ENCODE measurements at regions not wholly inside any gene's neighbourhood (a gene's known extent, or its start where the extent isn't known, plus 50 kb on each side); places are given as distances from the start of the nearest gene placed in this dataset.

DNA sequence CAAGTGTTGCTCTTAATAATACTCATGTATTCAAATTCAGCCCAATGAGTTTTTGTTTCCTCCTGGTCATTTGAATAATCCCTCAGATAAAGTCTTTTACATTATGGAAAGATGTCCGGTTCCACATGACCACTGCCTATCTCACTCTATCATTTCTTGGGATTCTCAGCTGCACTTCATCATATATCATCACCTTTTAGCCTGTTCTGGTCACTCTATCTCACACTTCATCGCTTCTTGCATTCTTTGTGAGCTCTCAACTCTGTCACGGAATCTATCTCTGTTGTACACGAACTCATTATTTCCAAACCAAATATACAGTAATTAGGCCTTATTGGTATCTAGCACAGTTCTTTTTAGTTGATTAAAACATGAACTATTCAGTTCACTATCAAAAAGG is 126.9 kb upstream of the HAND2 start:
- H3K4me1 ChIP-seq = peaks cover 0 to 2% of the 10 kb centered on the region in 2 donors
- H3K9me3 ChIP-seq = no peaks in the 10 kb centered on the region
- intact Hi-C loops (cut with DNase I) = no loop called here
- no peak for DNase-seq (ENCODE audit: low spot score in 2 of 2)
- TF ChIP-seq, protein P1, sequence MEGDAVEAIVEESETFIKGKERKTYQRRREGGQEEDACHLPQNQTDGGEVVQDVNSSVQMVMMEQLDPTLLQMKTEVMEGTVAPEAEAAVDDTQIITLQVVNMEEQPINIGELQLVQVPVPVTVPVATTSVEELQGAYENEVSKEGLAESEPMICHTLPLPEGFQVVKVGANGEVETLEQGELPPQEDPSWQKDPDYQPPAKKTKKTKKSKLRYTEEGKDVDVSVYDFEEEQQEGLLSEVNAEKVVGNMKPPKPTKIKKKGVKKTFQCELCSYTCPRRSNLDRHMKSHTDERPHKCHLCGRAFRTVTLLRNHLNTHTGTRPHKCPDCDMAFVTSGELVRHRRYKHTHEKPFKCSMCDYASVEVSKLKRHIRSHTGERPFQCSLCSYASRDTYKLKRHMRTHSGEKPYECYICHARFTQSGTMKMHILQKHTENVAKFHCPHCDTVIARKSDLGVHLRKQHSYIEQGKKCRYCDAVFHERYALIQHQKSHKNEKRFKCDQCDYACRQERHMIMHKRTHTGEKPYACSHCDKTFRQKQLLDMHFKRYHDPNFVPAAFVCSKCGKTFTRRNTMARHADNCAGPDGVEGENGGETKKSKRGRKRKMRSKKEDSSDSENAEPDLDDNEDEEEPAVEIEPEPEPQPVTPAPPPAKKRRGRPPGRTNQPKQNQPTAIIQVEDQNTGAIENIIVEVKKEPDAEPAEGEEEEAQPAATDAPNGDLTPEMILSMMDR (IDR thresholded peaks at IDR 0.05) = no peak
- no peak overlapping the region for H3K4me3 ChIP-seq
- no peaks in the 10 kb centered on the region for H3K27me3 ChIP-seq
- H3K36me3 ChIP-seq = no peaks in the 10 kb centered on the region
- no peak overlapping the region for H3K27ac ChIP-seq

DNA sequence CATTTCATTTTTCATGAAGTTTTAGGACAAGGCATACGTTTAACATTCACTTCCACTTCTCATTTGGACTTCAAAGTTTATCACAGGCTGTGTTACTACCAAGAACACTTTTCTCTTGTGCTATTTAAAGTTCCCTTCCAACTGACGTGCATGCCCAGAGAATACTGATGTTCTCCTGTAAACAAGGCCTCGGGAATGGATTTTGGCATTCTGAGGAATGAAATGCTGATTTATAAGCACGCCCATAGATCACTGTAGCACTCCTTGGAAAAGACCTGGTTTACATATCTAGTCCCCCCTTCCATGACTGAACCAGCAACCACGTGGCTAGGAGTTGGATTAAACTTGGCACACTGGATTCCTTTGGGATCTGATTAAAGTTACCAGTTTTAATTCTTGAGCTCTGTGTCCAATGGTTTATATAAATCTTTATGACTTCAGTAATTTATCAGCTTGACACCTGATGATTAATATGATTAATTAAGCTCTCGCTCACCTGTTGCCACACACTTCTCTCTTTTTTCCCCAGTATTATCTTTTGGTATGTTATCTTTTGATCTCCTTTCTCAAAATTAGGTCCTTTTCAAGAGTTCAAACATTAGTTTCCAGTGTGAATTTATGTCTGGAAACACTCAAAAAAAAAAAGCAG is 122.4 kb upstream of the HAND2 start:
- peaks cover 0 to 2% of the 10 kb centered on the region in 2 donors for H3K4me1 ChIP-seq
- no peak overlapping the region for H3K4me3 ChIP-seq
- no peaks in the 10 kb centered on the region for H3K27me3 ChIP-seq
- intact Hi-C loops (cut with DNase I) = no loop called here
- TF ChIP-seq, protein P1 (IDR thresholded peaks at IDR 0.05) = no peak
- H3K27ac ChIP-seq = peak overlapping the region in 1 of 2 donors; percentile 24
- no peak for DNase-seq (ENCODE audit: low spot score in 2 of 2)
- no peaks in the 10 kb centered on the region for H3K36me3 ChIP-seq
- H3K9me3 ChIP-seq = no peaks in the 10 kb centered on the region

DNA sequence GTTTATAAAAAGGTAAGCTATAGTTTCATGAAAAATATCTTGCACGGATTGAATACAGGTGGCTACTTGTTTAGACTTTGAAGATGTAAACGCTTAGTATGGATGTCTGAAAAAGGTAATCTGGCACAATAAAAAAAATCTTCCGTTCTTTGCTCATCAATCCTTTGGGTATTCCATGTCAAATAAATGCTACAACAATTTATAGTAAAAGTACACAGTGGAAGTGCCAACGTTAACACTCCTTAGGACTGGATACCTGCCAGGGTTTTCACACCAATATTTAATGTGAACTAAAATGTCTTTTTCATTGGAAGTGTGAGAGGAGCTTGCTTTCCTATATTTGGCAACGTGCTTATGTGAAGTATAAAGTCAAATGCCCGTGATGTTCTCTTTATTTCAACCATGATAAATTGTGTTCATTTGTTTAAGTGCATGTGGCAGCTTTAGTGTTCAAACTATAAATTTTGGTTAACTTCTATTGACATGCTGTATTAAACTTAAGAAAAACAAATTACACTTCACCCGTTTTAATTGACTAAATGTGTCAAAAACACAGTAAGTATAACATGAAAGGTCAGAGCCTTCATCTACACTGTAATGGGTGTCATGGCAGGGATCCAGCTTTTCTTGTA is 121.7 kb upstream of the HAND2 start:
- no peak for DNase-seq (ENCODE audit: low spot score in 2 of 2)
- H3K27ac ChIP-seq = peak overlapping the region in 1 of 2 donors; percentile 24
- no peaks in the 10 kb centered on the region for H3K27me3 ChIP-seq
- intact Hi-C loops (cut with DNase I) = no loop called here
- H3K4me3 ChIP-seq = no peak overlapping the region
- H3K36me3 ChIP-seq = no peaks in the 10 kb centered on the region
- H3K4me1 ChIP-seq = peaks cover 0 to 2% of the 10 kb centered on the region in 2 donors
- H3K9me3 ChIP-seq = no peaks in the 10 kb centered on the region
- TF ChIP-seq, protein P1 (IDR thresholded peaks at IDR 0.05) = no peak

DNA sequence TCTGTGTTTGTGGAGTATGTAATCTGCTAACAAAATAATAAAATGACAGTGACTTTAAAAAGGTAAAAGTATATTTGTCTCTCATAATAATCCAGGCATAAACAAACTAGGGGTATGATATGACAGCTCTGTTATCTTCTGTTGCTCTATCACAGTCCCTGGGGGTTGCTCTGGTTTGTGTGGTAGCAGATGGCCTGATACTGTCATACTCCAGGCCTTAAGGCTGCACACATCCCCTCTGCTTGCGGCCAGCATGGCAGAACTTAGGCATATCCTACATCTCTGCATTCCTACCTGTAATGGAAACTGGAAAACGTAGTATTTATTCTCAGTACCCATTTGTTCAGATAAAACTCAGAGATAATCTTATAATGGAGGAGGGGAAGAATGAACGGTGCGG is 117.9 kb upstream of the HAND2 start:
- Histone ChIP-seq H3K27me3 (no peaks in the 10 kb centered on the region), H3K4me1 (peaks cover 0 to 2% of the 10 kb centered on the region in 2 donors), H3K4me3 (no peak overlapping the region), H3K9me3 (no peaks in the 10 kb centered on the region), H3K27ac (no peak overlapping the region), H3K36me3 (no peaks in the 10 kb centered on the region)
- intact Hi-C loops (cut with DNase I) = loop anchor here (5.0 kb wide), 1 partner anchor 34 kb away; no protein-coding TSS in a partner anchor
- TF ChIP-seq, protein P1 (IDR thresholded peaks at IDR 0.05) = no peak
- DNase-seq (ENCODE audit: low spot score in 2 of 2) = no peak

DNA sequence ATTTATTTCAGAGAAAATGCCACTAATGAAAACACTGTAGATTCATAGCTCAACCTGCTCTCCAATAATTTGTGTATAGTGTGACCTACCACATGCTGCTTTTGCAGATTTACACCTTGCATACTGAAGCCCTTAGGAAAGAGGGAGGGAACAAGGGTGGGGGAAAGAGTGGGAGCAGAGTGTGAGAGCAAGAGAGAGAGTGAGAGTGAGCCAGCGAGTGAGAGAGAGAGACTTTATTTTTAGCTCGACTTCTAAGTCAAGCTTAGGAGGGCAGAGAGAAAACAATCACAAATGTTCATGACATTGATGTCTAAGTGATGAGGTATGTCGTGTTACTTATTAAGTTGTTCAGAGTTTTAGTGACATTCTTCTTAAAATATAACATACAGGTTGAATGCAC is 112.5 kb upstream of the HAND2 start:
- Histone ChIP-seq H3K4me3 (no peak overlapping the region), H3K9me3 (peaks cover 0 to 6% of the 10 kb centered on the region in 2 donors), H3K27me3 (no peaks in the 10 kb centered on the region), H3K4me1 (no peaks in the 10 kb centered on the region), H3K36me3 (no peaks in the 10 kb centered on the region), H3K27ac (no peak overlapping the region)
- no peak for DNase-seq (ENCODE audit: low spot score in 2 of 2)
- intact Hi-C loops (cut with DNase I) = no loop called here
- TF ChIP-seq, protein P1 (IDR thresholded peaks at IDR 0.05) = no peak
